ENCODE measurements at regions not wholly inside any gene's neighbourhood (a gene's known extent, or its start where the extent isn't known, plus 50 kb on each side); places are given as distances from the start of the nearest gene placed in this dataset.
"Not testable (repeated sequence)": the region's sequence is repeated elsewhere in the genome, so short reads cannot be mapped to it uniquely, and the experiment has no call there.

DNA sequence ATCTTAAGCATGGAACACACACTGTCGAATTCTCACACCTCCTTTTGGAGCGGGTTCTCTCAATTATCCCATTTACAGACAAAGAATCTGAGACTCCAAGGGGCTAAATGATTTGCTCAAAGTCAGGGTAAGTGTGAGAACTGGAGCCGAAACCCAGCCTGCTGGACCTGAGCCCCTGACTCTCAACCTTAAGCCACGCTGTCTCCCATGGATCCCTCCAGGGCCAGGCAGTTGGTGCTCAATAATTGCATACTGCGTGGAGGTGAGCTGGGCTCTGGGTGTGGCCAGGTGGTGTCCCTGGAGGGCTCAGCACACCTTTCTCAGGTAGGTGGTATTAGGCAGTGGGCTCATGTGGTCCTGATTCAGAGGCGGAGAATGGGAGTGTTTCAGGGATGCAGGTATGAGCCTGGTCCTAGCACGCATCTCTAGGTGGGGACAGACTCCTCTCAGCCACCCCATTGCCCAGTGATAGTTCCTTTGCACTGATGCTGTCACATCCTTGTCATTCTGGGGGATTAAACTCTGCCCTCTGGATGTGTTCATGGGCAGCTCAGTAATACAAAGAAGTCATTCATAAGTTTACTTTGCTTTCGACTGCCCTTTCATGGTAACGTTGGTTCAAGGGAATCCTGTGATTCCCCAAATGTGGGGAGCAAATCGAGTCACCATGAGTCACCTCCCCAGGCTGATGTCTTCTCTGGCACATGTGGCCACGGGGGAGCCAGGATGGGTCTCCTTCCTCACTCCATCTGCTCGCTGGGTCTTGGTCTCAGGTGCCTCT is 399.5 kb upstream of the TNRC6C start:
- no peak for DNase-seq

DNA sequence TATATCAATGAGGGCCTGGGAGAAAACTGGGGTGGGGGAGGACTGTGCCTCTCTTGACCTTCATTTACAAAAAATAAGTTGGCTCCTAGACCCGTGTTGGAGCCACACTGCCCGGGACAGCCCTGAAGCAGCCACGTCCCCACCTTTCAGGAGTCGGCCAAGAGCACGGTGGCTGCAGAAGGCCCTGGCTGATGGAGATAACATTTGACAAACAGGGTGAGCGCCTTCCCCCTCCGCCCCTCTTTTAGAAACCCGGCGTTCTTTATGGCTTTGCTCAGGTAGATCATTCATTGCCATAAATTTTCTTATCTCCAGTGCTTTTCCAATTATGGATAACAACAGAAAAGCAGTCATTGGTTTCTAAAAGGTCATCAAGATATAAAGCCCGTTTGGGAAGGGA is 398.1 kb upstream of the TNRC6C start:
- no peak for DNase-seq

- no peak for DNase-seq
These were observed 397.7 kb upstream of the TNRC6C start for GRCh38 chr17:77560841-77561240.

- DNase-seq, result not testable (repeated sequence)
These were observed 396.1 kb upstream of the TNRC6C start for GRCh38 chr17:77562361-77562760.

GRCh38 chr17:77563439-77564102 is 394.9 kb upstream of the TNRC6C start:
- no peak for DNase-seq

GRCh38 chr17:77564278-77564920 is 394.1 kb upstream of the TNRC6C start:
- no peak for DNase-seq

DNA sequence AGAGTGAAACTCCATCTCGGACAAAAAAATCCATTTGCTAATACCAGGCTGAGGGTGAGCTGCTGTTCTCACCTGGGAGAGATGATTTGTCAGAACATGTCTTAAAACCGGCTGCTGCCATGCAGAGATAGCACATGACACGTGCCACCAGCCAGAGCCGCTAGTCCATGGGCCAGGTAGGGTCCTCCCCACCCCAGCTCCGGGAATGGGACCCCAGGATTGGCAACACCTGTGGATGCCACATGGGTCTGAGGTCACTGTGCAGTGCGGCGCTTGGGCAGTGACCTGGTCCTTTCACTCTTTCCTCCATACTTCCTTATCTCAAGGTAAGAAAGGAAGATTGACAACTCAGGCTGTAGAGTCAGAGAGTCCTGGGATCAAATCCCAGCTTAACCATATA is 393.3 kb upstream of the TNRC6C start:
- DNase-seq, result no peak

DNA sequence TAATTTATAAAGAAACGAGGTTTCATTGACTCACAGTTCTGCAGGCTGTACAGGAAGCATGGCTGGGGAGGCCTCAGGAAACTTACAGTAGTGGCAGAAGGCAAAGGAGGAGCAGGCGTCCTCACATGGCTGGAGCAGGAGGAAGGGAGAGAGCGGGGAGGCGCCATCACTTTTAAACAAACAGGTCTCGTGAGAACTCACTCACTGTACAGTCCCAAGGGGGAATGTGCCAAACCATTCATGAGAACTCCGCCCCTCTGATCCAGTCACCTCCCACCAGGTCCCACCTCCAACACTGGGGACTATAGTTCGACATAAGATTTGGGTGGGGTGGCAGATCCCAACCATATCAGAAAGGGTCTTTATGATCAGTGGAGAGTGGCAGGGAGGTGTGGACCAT is 392.4 kb upstream of the TNRC6C start:
- no peak for DNase-seq

GRCh38 chr17:77566566-77567138 is 391.9 kb upstream of the TNRC6C start:
- no peak for DNase-seq

- DNase-seq, result no peak
These were observed 390.0 kb upstream of the TNRC6C start for GRCh38 chr17:77568540-77568939.

GRCh38 chr17:77569846-77570564 is 388.5 kb upstream of the TNRC6C start:
- DNase-seq, result no peak

GRCh38 chr17:77570565-77570898 is 388.0 kb upstream of the TNRC6C start:
- no peak for DNase-seq

DNA sequence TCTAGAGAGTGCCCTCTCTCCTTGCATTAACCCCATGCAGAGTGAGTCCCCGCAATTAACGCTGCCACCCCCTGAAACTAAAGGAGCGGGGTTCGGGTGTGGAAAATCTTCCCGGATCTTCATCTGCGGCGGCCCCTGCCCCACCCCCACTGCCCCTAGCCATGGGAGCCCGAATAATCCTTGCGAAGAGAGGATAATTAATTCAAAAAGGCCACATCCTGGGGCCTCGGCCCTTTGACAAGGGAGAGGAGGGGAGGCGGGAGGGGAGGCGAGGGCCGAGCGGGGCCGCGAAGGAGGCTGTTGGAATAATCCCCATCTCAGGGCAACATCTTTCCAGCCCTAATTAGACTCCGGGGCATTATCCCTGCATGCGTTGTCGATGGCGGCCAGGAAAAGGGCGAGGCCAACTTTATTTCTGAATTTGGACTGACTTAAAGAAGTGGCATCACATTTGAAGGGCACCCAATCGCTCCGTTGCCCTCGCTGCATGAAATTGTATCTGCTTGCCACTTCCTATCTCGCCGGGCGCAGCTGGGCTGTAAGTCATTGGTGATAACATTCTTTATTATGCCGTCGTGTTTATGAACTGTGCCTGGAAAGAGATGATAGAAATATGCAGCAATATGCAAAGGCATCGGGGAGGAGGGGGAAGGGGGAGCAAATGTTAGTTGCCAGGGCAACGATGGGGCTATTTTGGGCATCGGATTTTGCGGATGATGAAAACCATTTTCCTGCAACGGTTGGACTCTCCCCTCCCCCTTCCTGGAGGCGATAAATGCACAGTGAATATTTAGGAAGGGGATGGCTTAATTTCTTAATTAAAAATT is 387.1 kb upstream of the TNRC6C start:
- DNase-seq, result peak in 1 of 2 donors; percentile 10

DNA sequence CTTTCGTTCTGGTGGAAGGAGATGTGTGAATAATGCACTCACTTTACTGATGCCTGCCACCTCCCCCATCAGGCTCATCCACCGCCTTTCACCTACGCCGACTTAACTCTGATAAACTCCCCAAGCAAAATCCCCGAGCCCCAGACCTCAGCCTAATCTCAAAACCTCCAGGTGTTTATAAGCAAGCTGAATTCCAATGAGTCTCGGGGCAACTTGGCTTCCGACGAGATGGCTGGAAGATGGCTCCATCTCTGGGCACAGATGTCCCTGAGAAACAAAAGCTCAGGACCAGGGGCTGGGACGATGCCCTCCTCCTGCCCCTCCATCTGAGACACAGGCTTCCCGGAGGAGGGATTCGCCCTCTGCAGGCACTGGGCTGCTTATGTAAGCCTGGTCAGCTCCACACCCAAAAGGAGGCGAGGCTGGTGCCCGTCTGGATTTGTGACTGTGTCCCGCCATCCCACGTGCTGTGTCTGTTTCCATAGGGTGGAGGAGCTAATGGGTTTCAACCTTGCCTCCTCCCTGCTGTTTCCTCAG is 386.4 kb upstream of the TNRC6C start:
- no peak for DNase-seq

- no peak for DNase-seq
These were observed 385.7 kb upstream of the TNRC6C start for GRCh38 chr17:77572851-77573250.

DNA sequence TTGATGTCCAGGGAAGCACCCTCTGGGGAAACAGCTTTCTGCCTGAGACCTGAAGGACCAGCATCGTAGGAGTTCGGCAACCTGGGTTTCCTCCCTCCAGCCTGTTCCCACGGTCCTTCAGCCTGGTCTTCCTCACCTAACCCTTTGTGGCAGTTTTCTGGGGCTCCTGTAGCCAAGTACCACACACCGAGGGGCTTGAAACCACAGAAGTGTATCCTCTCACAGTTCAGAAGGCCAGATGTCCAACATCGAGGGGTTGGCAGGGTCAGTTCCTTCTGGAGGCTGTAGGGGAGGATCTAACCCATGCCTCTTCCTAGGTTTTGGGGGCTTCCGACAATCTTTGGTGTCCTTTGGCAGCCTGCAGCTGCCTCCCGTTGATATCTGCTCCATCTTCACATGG is 381.0 kb upstream of the TNRC6C start:
- no peak for DNase-seq

DNA sequence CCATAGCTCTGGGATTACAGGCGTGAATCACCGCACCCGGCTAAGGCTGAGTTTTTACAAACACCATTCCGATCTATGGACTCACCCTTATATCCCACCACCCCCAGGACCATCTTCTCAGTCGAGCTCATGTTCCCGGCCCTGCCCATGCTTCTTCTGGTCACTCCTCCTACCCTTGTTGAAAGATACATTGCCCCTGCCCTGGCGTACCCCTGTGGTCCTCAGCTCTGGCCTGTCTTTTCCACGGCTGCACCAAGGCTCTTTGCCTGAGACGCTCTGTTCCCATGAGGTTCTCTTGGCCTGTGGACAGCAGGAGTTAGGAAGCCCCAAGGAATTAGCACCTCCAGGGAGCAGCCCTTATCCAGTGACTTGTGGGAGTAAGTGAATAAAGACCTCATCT is 379.4 kb upstream of the TNRC6C start:
- DNase-seq, result no peak

DNA sequence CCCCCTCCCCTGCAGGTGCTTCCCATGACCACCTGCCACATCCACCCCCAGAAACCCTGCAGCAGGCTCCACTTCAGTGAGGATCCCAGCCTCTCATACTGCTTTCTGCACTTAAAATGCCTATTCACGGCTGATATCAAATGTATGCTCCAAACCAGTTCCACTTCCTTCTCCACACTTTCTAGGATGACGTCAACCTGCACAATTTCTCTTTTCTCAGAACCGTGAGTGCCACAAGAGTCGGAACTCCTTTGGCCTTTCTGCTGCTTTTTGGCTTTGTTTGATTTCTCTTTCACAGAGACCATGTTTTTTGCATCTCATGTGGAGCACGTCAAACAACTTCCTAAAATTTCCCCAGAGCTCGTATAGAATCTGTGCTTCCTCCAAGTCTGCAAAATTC is 378.8 kb upstream of the TNRC6C start:
- no peak for DNase-seq

DNA sequence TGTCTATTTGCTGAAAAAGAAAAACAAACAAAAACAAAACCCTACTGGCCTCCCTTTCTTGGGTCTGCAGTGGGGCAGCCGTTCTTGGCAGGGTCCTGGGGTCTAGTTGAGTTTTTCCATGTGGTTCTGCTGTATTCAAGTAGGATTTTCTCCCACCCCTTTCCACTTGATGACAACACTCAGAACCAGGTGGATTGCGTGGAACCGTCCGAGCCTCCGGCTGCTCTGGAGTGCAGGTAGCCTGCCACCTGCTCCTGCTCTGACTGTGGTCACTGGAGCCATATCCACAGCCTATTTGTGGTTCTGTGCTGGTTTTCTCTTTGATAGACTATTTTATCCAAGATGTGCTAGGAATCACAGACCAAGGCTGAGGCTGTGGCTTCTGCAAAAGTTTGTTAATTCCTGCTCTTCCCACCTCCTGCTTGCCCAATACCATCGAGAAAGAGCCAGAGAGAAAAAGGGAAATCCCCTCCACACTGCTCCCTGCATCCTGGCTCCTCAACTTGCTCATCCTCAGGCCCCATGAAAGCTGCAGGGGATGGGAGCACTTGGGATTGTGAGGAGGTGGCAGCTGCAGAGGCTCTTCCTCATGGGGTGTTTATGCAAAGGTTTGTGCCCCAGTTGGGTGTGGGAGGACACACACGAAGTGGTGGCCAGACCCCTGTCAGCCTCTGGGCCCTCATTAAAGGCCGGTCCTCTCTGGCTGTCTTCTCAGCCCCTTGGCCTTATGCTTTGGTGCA is 377.8 kb upstream of the TNRC6C start:
- no peak for DNase-seq

DNA sequence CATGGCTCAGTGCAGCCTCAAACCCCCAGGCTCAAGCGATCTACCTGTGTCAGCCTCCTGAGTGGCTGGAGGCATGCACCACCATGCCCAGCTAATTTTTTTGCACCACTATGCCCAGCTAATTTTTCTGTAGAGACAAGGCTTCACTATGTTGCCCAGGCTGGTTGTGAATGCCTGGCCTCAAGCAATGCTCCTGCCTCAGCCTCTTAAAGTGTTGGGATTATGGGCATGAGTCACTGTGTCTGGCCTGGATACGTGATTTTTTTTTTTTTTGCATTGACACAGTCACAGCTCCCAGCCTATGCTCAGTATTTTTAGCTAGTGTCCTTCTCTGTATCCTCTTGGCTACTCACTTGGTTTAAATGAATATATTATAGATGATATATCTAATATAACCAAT is 377.0 kb upstream of the TNRC6C start:
- no peak for DNase-seq

DNA sequence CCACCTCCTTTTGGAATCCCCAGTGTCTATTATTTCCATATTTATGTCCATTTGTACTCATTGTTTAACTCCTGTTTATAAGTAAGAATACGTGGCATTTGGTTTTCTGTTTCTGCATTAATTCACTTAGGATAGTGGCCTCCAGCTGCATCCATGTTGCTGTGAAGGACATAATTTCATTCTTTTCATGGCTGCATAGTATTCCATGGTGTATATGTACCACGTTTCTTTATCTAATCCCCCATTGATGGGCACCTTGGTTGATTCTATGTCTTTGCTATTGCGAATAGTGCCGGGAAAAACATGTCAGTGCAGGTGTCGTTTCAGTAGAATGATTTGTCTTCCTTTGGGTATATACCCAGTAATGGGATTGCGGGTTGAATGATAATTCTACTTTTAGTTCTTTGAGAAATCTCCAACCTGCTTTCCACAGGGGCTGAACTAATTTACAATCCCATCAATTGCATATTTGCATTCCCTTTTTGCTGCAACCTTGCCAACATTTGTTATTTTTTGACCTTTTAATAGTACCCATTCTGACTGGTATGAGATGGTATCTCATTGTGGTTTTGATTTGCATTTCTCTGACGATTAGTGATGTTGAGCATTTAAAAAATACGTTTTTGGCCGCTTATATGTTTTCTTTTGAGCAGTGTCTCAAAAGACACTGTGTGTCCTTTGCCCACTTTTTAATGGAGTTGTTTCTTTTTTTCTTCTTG is 373.2 kb upstream of the TNRC6C start:
- DNase-seq, result no peak

All from stimulated activated CD4-positive, alpha-beta T cell treated with anti-CD3 and anti-CD28 coated beads, Interleukin-2, amount 100 ng/mL, for 24 hours (primary cell).